ENCODE measurements at regions not wholly inside any gene's neighbourhood (a gene's known extent, or its start where the extent isn't known, plus 50 kb on each side); places are given as distances from the start of the nearest gene placed in this dataset.

DNA sequence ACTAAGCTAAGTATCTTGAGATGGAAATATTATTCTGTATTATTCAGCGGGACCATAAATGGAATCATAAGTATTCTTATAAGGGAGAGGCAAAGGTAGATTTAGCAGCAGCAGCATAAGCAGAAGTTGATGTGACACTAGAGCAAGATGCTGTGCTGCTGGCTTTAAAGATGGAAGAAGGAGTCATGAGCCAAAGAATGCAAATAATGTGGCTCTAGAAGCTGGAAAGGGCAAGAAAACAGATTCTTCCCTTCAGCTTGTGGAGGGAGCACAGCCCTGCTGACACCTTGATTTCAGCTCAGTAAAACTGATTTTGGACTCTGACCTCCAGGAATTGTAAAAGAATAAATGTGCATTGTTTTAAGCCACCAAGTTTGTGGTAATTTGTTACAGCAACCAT, 144.2 kb upstream of the ANKRD28 start:
- TF ChIP-seq, protein P1, sequence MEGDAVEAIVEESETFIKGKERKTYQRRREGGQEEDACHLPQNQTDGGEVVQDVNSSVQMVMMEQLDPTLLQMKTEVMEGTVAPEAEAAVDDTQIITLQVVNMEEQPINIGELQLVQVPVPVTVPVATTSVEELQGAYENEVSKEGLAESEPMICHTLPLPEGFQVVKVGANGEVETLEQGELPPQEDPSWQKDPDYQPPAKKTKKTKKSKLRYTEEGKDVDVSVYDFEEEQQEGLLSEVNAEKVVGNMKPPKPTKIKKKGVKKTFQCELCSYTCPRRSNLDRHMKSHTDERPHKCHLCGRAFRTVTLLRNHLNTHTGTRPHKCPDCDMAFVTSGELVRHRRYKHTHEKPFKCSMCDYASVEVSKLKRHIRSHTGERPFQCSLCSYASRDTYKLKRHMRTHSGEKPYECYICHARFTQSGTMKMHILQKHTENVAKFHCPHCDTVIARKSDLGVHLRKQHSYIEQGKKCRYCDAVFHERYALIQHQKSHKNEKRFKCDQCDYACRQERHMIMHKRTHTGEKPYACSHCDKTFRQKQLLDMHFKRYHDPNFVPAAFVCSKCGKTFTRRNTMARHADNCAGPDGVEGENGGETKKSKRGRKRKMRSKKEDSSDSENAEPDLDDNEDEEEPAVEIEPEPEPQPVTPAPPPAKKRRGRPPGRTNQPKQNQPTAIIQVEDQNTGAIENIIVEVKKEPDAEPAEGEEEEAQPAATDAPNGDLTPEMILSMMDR (IDR thresholded peaks at IDR 0.05): no peak
- no peak for TF ChIP-seq POLR2A (IDR thresholded peaks at IDR 0.05)
- no peak for TF ChIP-seq EP300 (IDR thresholded peaks at IDR 0.05)
- TF ChIP-seq POLR2AphosphoS5 (IDR thresholded peaks at IDR 0.05): no peak
- H3K27me3 ChIP-seq: no peaks in the 10 kb centered on the region
- WGBS, 2 donors: 97 to 99% methylated on average over 1 of the region's 1 CpG

DNA sequence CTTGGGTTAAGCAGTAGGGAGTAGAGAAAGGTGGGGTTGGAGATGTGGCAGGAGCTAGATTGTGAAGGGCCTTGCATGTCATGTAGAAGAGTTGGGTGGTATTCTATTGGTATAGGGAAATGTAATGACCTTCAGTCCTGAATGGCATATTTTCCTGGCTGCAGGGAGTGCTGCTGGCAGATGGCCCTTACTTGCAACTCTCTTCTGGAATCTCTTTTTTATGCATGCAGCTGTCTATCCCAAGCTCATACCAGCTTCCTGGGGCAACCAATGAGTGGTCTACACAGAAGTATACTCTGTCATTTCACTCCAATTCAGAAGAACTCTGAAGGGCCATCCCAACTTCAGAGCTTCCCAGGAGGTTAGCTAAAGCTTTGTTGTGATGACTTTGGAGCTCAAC, 144.7 kb upstream of the ANKRD28 start:
- Histone ChIP-seq H3K27me3 (no peaks in the 10 kb centered on the region), H3K36me3 (no peaks in the 10 kb centered on the region), H3K27ac (no peak overlapping the region), H3K4me1 (no peaks in the 10 kb centered on the region), H3K9me3 (no peaks in the 10 kb centered on the region), H3K4me3 (no peak overlapping the region)
- DNase-seq: no peak
- intact Hi-C loops (cut with DNase I): no loop called here
- TF ChIP-seq, protein P1 (IDR thresholded peaks at IDR 0.05): no peak
- no peak for TF ChIP-seq POLR2A (IDR thresholded peaks at IDR 0.05)
- no peak for TF ChIP-seq EP300 (IDR thresholded peaks at IDR 0.05)
- no peak for TF ChIP-seq POLR2AphosphoS5 (IDR thresholded peaks at IDR 0.05)

More for the DNA sequence above, 144.2 kb upstream of the ANKRD28 start:
- H3K27ac ChIP-seq: no peak overlapping the region
- H3K36me3 ChIP-seq: no peaks in the 10 kb centered on the region
- no peak overlapping the region for H3K4me3 ChIP-seq
- no peak for DNase-seq
- no peaks in the 10 kb centered on the region for H3K9me3 ChIP-seq
- intact Hi-C loops (cut with DNase I): no loop called here
- H3K4me1 ChIP-seq: no peaks in the 10 kb centered on the region

DNA sequence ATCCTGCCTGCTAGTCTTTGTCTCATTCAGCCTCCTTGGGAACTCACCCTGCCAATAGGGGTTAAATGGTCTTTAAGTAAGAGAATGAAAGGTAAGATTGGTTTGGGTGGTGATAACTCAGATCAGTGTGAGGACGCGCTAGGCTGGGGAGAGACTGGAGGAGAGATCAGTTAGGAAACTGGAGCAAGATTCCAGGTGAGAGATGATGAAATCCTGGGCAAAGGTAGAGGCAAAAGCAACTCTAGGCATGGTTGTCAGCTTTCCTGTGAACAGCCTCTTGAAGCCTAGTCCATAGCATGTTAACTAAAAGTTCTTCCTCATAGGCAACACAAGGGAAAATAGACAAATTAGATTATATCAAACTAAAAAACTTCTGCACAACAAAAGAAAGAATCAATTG, 145.2 kb upstream of the ANKRD28 start:
- TF ChIP-seq EP300 (IDR thresholded peaks at IDR 0.05): no peak
- no peak for TF ChIP-seq POLR2AphosphoS5 (IDR thresholded peaks at IDR 0.05)
- TF ChIP-seq POLR2A (IDR thresholded peaks at IDR 0.05): no peak
- TF ChIP-seq, protein P1 (IDR thresholded peaks at IDR 0.05): no peak
- Histone ChIP-seq H3K4me1 (no peaks in the 10 kb centered on the region), H3K27me3 (no peaks in the 10 kb centered on the region), H3K4me3 (no peak overlapping the region), H3K36me3 (no peaks in the 10 kb centered on the region), H3K27ac (no peak overlapping the region), H3K9me3 (no peaks in the 10 kb centered on the region)
- WGBS, 2 donors: 96 to 98% methylated on average over 2 of the region's 2 CpGs
- intact Hi-C loops (cut with DNase I): no loop called here
- DNase-seq: no peak

DNA sequence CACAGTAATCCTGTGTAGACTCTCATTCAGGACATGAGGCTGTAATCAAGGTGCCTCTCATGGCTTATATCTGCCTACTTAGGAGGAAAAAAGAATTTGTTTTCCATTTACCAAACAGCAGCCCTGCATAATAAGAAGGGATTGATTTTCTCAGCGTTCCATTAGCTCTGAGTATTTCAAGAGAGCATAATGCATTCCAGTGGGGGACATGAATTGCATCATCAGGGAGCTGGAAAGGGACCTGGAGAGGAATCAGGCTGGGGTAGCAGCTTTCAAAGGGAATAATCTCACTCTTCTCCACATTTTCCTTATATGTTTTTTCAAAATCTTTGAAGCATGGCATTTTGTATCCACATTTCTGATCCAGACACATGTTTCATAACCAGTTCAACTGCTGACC, 150.6 kb upstream of the ANKRD28 start:
- intact Hi-C loops (cut with DNase I): no loop called here
- H3K27ac ChIP-seq: no peak overlapping the region
- no peaks in the 10 kb centered on the region for H3K27me3 ChIP-seq
- no peaks in the 10 kb centered on the region for H3K4me1 ChIP-seq
- TF ChIP-seq POLR2A (IDR thresholded peaks at IDR 0.05) (no peak), POLR2AphosphoS5 (IDR thresholded peaks at IDR 0.05) (no peak), EP300 (IDR thresholded peaks at IDR 0.05) (no peak)
- TF ChIP-seq, protein P1 (IDR thresholded peaks at IDR 0.05): no peak
- WGBS, 2 donors: 79 to 85% methylated on average over 1 of the region's 1 CpG
- no peaks in the 10 kb centered on the region for H3K36me3 ChIP-seq
- no peaks in the 10 kb centered on the region for H3K9me3 ChIP-seq
- no peak overlapping the region for H3K4me3 ChIP-seq
- no peak for DNase-seq

DNA sequence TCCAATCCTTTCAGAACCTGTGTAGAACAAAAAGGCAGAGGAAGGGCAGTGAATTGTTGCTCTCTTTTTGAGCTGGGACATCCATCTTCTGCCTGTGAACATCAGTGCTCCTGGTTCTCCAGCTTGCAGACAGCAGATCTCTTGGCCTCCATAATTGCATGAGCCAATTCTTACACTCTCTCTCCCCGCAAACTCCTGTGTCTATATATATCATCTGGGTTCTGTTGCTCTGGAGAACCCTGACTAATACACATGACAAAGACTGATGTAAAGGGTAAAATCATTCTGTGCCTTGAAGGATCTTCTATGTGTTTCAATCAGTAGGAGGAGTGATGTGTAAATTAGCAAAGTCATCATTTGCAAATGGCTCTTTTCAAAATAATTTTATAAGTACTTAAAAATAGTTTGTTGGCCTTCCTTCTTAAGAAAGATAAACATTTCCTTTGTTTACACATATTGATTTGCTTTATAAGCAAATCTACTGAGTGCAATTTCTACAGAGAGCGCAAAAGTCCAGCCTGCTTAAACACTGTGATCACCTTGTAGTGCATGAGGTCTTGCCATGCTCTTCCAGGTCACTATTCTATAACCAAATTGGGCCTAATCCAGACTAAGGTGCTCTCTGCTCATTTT, 154.9 kb upstream of the ANKRD28 start:
- Histone ChIP-seq H3K27ac (no peak overlapping the region), H3K4me1 (no peaks in the 10 kb centered on the region), H3K27me3 (no peaks in the 10 kb centered on the region), H3K4me3 (no peak overlapping the region), H3K36me3 (no peaks in the 10 kb centered on the region), H3K9me3 (no peaks in the 10 kb centered on the region)
- intact Hi-C loops (cut with DNase I): no loop called here
- 87 to 90% methylated on average over 2 of the region's 2 CpGs for WGBS, 2 donors
- TF ChIP-seq POLR2AphosphoS5 (IDR thresholded peaks at IDR 0.05): no peak
- TF ChIP-seq, protein P1 (IDR thresholded peaks at IDR 0.05): no peak
- no peak for TF ChIP-seq POLR2A (IDR thresholded peaks at IDR 0.05)
- TF ChIP-seq EP300 (IDR thresholded peaks at IDR 0.05): no peak
- no peak for DNase-seq
